ENCODE measurements at regions not wholly inside any gene's neighbourhood (a gene's known extent, or its start where the extent isn't known, plus 50 kb on each side); places are given as distances from the start of the nearest gene placed in this dataset.
"Not testable (repeated sequence)": the region's sequence is repeated elsewhere in the genome, so short reads cannot be mapped to it uniquely, and the experiment has no call there.

DNA sequence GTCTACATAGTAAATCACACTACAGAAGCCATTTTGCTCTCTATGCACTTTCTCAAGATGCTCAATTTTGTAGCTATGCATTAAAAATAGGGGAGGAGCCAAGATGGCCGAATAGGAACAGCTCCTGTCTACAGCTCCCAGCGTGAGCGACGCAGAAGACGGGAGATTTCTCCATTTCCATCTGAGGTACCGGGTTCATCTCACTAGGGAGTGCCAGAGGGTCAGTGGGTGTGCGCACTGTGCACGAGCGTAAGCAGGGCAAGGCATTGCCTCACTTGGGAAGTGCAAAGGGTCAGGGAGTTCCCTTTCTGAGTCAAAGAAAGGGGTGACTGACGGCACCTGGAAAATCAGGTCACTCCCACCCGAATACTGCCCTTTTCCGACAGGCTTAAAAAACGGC, 699.8 kb downstream of the XPNPEP1 start:
- not testable (repeated sequence) for H3K4me3 ChIP-seq (ENCODE audit: low read depth in 1 of 2, low read length in 2 of 2); H3K4me1 ChIP-seq (ENCODE audit: insufficient read depth, low read length); H3K36me3 ChIP-seq (ENCODE audit: insufficient read depth, low read length); H3K9ac ChIP-seq (ENCODE audit: low read length); H3K27me3 ChIP-seq (ENCODE audit: control insufficient read depth in 1 of 2, insufficient read depth in 2 of 2, low read length in 2 of 2); H3K9me3 ChIP-seq (ENCODE audit: low read length); H3K27ac ChIP-seq (ENCODE audit: low read depth, low read length)

DNA sequence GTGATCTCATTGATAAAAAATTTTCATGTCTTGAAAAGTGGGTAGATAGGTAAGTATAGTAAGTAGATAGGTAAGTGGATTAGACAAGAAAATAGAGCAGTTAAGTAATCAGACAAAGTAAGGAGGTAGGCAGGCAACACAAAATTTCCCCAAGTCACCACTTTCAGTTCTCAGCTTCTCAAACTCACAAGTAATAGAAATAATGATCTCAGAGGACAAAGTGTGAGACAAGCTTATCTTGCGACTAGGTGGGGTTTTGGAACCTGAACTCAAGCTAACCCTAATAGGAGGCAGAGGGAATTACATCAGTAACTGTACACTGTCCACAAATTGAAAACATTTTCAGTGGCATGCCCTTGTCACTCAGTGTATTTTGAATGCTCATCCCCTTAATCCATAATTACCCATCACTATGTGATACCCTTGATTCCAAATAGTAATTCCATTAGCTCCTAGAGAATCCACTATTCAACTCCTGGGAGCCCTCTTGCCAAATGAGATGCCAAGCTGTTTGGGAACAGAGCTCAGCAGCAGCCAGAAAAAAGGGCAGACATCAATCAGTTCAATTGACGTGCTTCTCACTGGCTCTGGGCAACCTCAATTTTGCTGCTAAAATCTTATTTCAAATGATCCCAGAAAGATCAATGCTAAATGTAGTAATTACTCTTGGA, 703.2 kb downstream of the XPNPEP1 start:
- no peaks in the 10 kb centered on the region for H3K9me3 ChIP-seq (ENCODE audit: low read length)
- no peak overlapping the region for H3K9ac ChIP-seq (ENCODE audit: low read length)
- no peak overlapping the region for H3K4me3 ChIP-seq (ENCODE audit: low read depth in 1 of 2, low read length in 2 of 2)
- no peak overlapping the region for H3K27ac ChIP-seq (ENCODE audit: low read depth, low read length)
- no peaks in the 10 kb centered on the region for H3K27me3 ChIP-seq (ENCODE audit: control insufficient read depth in 1 of 2, insufficient read depth in 2 of 2, low read length in 2 of 2)
- H3K36me3 ChIP-seq (ENCODE audit: insufficient read depth, low read length), result no peaks in the 10 kb centered on the region
- H3K4me1 ChIP-seq (ENCODE audit: insufficient read depth, low read length), result no peaks in the 10 kb centered on the region

DNA sequence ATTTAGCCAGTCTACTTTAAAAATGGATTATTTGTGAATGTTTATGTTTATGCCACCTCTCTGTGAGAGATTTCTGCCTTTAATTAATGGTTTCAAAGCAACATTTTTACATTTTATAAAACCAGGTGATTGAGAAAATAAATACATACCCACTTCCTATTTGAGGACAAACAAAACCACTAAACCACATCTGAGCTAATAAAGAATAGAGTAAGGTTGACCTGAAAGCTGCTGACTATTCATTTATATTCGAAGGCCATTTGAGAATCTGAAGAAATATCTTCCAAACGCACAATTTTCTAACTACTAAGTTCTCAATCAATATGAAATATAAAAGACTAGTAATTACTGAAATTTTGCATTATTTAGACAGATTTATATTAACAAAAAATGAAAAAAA, 705.1 kb downstream of the XPNPEP1 start:
- Histone ChIP-seq H3K4me3 (ENCODE audit: low read depth in 1 of 2, low read length in 2 of 2) (no peak overlapping the region), H3K27ac (ENCODE audit: low read depth, low read length) (no peak overlapping the region), H3K27me3 (ENCODE audit: control insufficient read depth in 1 of 2, insufficient read depth in 2 of 2, low read length in 2 of 2) (no peaks in the 10 kb centered on the region), H3K36me3 (ENCODE audit: insufficient read depth, low read length) (no peaks in the 10 kb centered on the region), H3K9ac (ENCODE audit: low read length) (no peak overlapping the region), H3K9me3 (ENCODE audit: low read length) (no peaks in the 10 kb centered on the region), H3K4me1 (ENCODE audit: insufficient read depth, low read length) (no peaks in the 10 kb centered on the region)

DNA sequence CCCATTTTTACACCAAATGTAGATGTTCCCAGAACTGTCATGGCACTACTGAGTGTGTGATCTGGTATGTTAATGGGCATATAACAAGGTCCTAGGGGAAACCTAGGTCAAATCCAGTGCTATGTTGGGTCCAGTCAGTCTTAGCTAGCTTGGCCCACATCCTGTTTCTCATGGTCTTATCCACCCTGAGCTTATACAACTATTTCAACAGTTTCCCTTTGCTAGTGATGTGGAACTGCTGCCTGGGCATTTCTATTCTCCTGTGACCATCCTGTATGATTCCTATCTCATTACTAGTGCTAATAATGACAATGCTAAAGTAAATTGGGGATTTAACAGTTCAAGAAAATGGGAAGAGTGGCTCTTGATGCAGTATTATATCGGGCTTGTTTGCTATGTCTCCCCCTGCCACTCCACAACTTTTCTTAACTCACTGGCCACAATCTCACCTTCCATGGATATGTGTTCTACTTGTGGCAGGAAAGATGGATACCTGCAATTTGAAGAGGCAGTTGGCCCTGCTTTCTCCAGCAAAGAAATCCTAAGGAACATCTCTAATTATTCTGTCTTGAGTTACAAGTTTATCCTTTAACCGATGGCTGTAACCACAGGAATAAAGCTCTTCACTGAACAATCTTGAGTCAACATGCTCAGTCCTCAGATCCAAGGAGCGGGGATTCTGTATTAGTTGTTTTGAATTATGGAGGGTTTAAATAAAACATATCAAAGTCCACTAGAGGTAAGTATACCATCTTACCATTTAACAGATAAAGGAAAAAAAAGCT, 707.8 kb downstream of the XPNPEP1 start:
- H3K4me3 ChIP-seq (ENCODE audit: low read depth in 1 of 2, low read length in 2 of 2), result no peak overlapping the region
- H3K4me1 ChIP-seq (ENCODE audit: insufficient read depth, low read length), result no peaks in the 10 kb centered on the region
- H3K36me3 ChIP-seq (ENCODE audit: insufficient read depth, low read length), result no peaks in the 10 kb centered on the region
- no peak overlapping the region for H3K27ac ChIP-seq (ENCODE audit: low read depth, low read length)
- no peaks in the 10 kb centered on the region for H3K27me3 ChIP-seq (ENCODE audit: control insufficient read depth in 1 of 2, insufficient read depth in 2 of 2, low read length in 2 of 2)
- H3K9ac ChIP-seq (ENCODE audit: low read length), result no peak overlapping the region
- H3K9me3 ChIP-seq (ENCODE audit: low read length), result no peaks in the 10 kb centered on the region

DNA sequence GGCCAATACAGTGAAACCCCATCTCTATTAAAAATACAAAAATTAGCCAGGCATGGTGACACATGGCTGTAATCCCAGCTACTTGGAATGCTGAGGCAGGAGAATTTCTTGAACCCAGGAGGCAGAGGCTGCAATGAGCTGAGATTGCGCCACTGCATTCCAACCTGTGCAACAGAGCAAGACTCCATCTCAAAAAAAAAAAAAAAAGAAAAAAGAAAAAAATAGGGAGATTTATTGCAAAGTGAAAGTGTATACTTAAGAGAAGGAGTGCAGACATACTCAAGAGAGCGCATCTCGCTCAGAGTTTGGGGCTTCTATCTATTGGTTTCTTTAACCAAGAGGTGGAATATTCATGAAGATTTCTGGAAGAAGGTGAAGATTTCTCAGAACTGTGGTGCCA, 708.4 kb downstream of the XPNPEP1 start:
- H3K27me3 ChIP-seq (ENCODE audit: control insufficient read depth in 1 of 2, insufficient read depth in 2 of 2, low read length in 2 of 2); H3K4me1 ChIP-seq (ENCODE audit: insufficient read depth, low read length); H3K27ac ChIP-seq (ENCODE audit: low read depth, low read length); H3K36me3 ChIP-seq (ENCODE audit: insufficient read depth, low read length); H3K9me3 ChIP-seq (ENCODE audit: low read length); H3K9ac ChIP-seq (ENCODE audit: low read length); H3K4me3 ChIP-seq (ENCODE audit: low read depth in 1 of 2, low read length in 2 of 2): not testable (repeated sequence)

DNA sequence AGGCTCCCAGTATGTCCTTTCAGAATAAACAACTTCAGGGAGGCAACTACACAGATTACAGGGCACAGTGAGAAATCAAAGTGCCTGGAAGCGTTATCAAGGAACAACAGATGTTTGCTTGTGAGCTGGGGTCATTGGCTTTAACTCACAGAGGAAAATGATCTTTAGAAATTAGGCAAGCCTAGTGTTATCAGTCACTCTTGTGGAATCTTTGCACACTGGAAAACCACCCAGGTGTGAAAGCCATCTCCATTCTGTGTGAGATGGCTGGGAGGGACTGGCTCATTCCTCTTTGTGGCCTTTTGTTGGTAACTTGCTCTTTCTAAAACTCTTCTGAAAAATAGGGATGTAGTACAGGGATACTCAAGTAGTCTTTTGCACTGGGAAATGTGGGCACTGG, 716.0 kb downstream of the XPNPEP1 start:
- H3K27me3 ChIP-seq (ENCODE audit: control insufficient read depth in 1 of 2, insufficient read depth in 2 of 2, low read length in 2 of 2), result no peaks in the 10 kb centered on the region
- no peaks in the 10 kb centered on the region for H3K4me1 ChIP-seq (ENCODE audit: insufficient read depth, low read length)
- H3K4me3 ChIP-seq (ENCODE audit: low read depth in 1 of 2, low read length in 2 of 2), result no peak overlapping the region
- no peaks in the 10 kb centered on the region for H3K36me3 ChIP-seq (ENCODE audit: insufficient read depth, low read length)
- H3K27ac ChIP-seq (ENCODE audit: low read depth, low read length), result no peak overlapping the region
- H3K9ac ChIP-seq (ENCODE audit: low read length), result no peak overlapping the region
- no peaks in the 10 kb centered on the region for H3K9me3 ChIP-seq (ENCODE audit: low read length)

DNA sequence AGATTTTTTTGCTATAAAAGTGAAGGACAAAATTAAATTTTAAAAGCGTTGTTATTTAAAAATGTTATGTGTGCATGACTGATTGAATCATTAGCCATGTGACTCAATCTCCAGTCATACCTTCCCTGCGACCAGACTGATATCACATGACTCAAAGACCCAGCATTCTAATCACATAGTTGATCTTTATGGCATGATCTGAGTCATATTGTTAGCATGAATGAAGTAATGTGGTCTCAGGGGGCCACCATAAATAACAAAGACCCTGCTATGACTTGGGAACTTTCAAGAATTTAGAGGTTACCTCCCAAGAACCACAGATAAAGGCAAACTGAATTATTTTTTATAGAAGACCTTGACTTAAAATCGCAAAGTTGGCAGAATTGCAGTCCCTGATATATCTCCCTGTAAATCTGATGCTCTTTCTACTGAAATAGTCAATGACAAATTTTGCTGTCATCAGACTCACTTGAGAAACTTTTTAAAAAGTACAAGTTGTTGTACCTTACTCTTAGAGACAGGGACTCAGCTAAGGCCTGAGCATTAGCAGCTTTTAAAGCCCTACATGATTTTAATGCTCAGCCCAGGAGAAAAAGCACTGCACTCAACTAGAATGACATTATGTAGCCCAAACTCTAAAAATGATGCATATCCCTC, 717.3 kb downstream of the XPNPEP1 start:
- H3K27me3 ChIP-seq (ENCODE audit: control insufficient read depth in 1 of 2, insufficient read depth in 2 of 2, low read length in 2 of 2), result no peaks in the 10 kb centered on the region
- no peaks in the 10 kb centered on the region for H3K4me1 ChIP-seq (ENCODE audit: insufficient read depth, low read length)
- H3K27ac ChIP-seq (ENCODE audit: low read depth, low read length), result no peak overlapping the region
- H3K9ac ChIP-seq (ENCODE audit: low read length), result no peak overlapping the region
- no peaks in the 10 kb centered on the region for H3K9me3 ChIP-seq (ENCODE audit: low read length)
- H3K4me3 ChIP-seq (ENCODE audit: low read depth in 1 of 2, low read length in 2 of 2), result no peak overlapping the region
- no peaks in the 10 kb centered on the region for H3K36me3 ChIP-seq (ENCODE audit: insufficient read depth, low read length)

DNA sequence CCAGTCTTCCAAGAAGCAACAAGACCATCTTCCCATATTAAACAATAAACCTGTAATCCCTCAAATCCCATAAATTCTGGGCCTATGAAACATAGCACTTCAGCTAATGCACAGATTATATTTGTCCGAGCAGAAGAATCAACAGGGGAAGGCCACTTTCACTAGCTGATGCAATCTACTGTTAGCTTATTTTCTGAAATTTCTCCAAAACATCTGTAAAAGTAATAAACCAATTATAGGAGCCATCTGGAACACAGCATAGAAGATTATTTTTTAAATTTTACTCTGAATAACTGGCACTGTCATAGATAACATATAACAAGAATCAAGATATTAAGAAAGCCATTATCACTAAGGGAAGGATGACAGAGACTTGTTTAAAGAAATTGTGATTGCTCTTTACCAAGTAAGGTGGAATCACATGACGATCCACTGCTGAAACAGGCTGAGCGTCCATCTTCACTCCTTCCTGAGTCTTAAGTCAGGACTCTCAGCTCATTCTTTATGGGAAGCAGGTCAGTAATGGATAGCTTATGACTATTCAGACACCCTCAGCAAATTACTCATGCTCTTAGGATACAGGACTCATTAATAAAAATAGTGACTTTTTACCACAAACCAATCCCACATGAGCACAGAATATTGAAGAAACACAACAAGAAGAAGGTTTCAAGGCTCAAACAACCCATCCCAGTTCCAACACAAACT, 719.5 kb downstream of the XPNPEP1 start:
- Histone ChIP-seq H3K36me3 (ENCODE audit: insufficient read depth, low read length) (no peaks in the 10 kb centered on the region), H3K9ac (ENCODE audit: low read length) (no peak overlapping the region), H3K9me3 (ENCODE audit: low read length) (no peaks in the 10 kb centered on the region), H3K4me3 (ENCODE audit: low read depth in 1 of 2, low read length in 2 of 2) (no peak overlapping the region), H3K27me3 (ENCODE audit: control insufficient read depth in 1 of 2, insufficient read depth in 2 of 2, low read length in 2 of 2) (no peaks in the 10 kb centered on the region), H3K4me1 (ENCODE audit: insufficient read depth, low read length) (no peaks in the 10 kb centered on the region), H3K27ac (ENCODE audit: low read depth, low read length) (no peak overlapping the region)

DNA sequence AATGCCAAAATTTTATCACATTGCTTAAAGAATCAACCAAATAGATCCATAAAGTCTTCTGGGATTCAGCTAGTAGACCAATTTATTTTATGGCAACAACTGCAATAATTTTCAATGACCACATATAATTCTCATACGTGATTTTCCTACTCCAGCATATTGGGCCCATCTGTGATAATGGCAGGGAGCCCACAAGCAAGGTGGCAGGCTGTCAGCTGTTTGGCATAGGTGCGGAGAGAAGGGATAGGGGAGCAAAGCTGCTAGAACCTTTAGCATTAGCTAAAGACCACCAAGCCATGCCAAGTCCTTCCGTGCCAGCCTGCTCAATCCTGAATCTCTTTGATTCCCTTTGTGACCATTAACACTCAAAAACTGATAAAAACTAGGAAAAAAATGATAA, 721.2 kb downstream of the XPNPEP1 start:
- Histone ChIP-seq H3K27ac (ENCODE audit: low read depth, low read length) (no peak overlapping the region), H3K4me3 (ENCODE audit: low read depth in 1 of 2, low read length in 2 of 2) (no peak overlapping the region), H3K9me3 (ENCODE audit: low read length) (no peaks in the 10 kb centered on the region), H3K4me1 (ENCODE audit: insufficient read depth, low read length) (no peaks in the 10 kb centered on the region), H3K36me3 (ENCODE audit: insufficient read depth, low read length) (no peaks in the 10 kb centered on the region), H3K9ac (ENCODE audit: low read length) (no peak overlapping the region), H3K27me3 (ENCODE audit: control insufficient read depth in 1 of 2, insufficient read depth in 2 of 2, low read length in 2 of 2) (no peaks in the 10 kb centered on the region)

DNA sequence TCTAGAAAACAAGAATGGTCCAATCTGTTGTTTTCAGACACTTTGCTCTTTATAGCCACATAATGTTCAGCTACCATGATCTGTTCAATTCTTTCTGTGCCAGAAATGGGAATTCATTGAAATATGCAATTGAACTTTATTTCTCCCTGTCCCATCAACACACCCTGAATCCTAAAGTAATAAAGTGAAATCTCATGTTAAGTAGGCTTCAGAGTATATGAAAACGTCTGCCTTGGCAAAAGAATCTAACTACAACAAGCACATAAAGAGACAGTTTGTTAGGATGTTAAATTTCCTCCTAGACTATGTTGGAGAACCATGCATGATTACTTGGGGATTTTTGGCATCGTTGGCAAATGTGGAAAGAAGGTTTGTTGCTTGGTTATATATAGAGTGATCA, 722.7 kb downstream of the XPNPEP1 start:
- no peaks in the 10 kb centered on the region for H3K36me3 ChIP-seq (ENCODE audit: insufficient read depth, low read length)
- no peak overlapping the region for H3K9ac ChIP-seq (ENCODE audit: low read length)
- H3K4me3 ChIP-seq (ENCODE audit: low read depth in 1 of 2, low read length in 2 of 2), result no peak overlapping the region
- H3K27ac ChIP-seq (ENCODE audit: low read depth, low read length), result no peak overlapping the region
- no peaks in the 10 kb centered on the region for H3K27me3 ChIP-seq (ENCODE audit: control insufficient read depth in 1 of 2, insufficient read depth in 2 of 2, low read length in 2 of 2)
- H3K4me1 ChIP-seq (ENCODE audit: insufficient read depth, low read length), result no peaks in the 10 kb centered on the region
- no peaks in the 10 kb centered on the region for H3K9me3 ChIP-seq (ENCODE audit: low read length)

DNA sequence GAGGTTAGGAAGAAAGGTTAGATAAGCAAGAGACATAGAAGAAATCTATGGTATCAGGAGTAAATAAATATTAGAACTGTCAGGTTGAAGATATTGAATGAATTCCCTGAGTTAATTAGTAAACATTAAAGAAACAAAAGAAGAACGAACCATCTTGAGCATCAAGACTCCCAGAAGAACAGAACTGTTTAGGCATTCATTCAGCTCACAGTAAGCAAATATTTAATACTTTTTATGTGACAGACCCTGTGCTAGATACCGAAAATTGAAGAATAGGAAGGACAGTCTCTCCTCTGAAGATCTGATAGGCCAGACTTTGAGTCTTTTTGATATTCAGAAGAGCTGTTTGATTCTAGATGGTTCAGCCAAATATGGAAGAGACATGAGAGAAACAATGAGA, 731.5 kb downstream of the XPNPEP1 start:
- Histone ChIP-seq H3K36me3 (ENCODE audit: insufficient read depth, low read length) (no peaks in the 10 kb centered on the region), H3K27me3 (ENCODE audit: control insufficient read depth in 1 of 2, insufficient read depth in 2 of 2, low read length in 2 of 2) (no peaks in the 10 kb centered on the region), H3K4me1 (ENCODE audit: insufficient read depth, low read length) (no peaks in the 10 kb centered on the region), H3K4me3 (ENCODE audit: low read depth in 1 of 2, low read length in 2 of 2) (no peak overlapping the region), H3K9ac (ENCODE audit: low read length) (no peak overlapping the region), H3K27ac (ENCODE audit: low read depth, low read length) (no peak overlapping the region), H3K9me3 (ENCODE audit: low read length) (no peaks in the 10 kb centered on the region)

Measured in muscle layer of colon (tissue), 2 donors.